ENCODE measurements at regions not wholly inside any gene's neighbourhood (a gene's known extent, or its start where the extent isn't known, plus 50 kb on each side); places are given as distances from the start of the nearest gene placed in this dataset.

- DNase-seq (ENCODE audit: low read depth in 4 of 6, low spot score in 6 of 6) = no peak
- Histone ChIP-seq H3K36me3 (ENCODE audit: control insufficient read depth, insufficient read depth, low read length) (no peaks in the 10 kb centered on the region), H3K4me1 (ENCODE audit: control insufficient read depth, insufficient read depth, low read length) (no peaks in the 10 kb centered on the region), H3K9me3 (ENCODE audit: control insufficient read depth, insufficient read depth, low read length) (no peaks in the 10 kb centered on the region), H3K4me3 (ENCODE audit: low read depth, low read length) (no peak overlapping the region), H3K27ac (ENCODE audit: low read depth, low read length) (no peak overlapping the region), H3K27me3 (ENCODE audit: control insufficient read depth, insufficient read depth, low read length) (no peaks in the 10 kb centered on the region)
These were observed 57.0 kb upstream of the RANBP6 start for GRCh38 chr9:6072453-6072852.

GRCh38 chr9:6068983-6069382 is 53.6 kb upstream of the RANBP6 start:
- no peaks in the 10 kb centered on the region for H3K36me3 ChIP-seq (ENCODE audit: control insufficient read depth, insufficient read depth, low read length)
- H3K4me1 ChIP-seq (ENCODE audit: control insufficient read depth, insufficient read depth, low read length) = no peaks in the 10 kb centered on the region
- no peak for DNase-seq (ENCODE audit: low read depth in 4 of 6, low spot score in 6 of 6)
- H3K9me3 ChIP-seq (ENCODE audit: control insufficient read depth, insufficient read depth, low read length) = no peaks in the 10 kb centered on the region
- H3K27ac ChIP-seq (ENCODE audit: low read depth, low read length) = no peak overlapping the region
- no peaks in the 10 kb centered on the region for H3K27me3 ChIP-seq (ENCODE audit: control insufficient read depth, insufficient read depth, low read length)
- no peak overlapping the region for H3K4me3 ChIP-seq (ENCODE audit: low read depth, low read length)

GRCh38 chr9:6067426-6067825 is 52.0 kb upstream of the RANBP6 start:
- no peak overlapping the region for H3K4me3 ChIP-seq (ENCODE audit: low read depth, low read length)
- no peak for DNase-seq (ENCODE audit: low read depth in 4 of 6, low spot score in 6 of 6)

More at GRCh38 chr9:6067426-6067825, 52.0 kb upstream of the RANBP6 start:
- WGBS (ENCODE audit: insufficient coverage) = no CpG with 5 or more reads among the region's 2 CpGs
- H3K27ac ChIP-seq (ENCODE audit: low read depth, low read length) = no peak overlapping the region
- no peaks in the 10 kb centered on the region for H3K27me3 ChIP-seq (ENCODE audit: control insufficient read depth, insufficient read depth, low read length)
- H3K36me3 ChIP-seq (ENCODE audit: control insufficient read depth, insufficient read depth, low read length) = no peaks in the 10 kb centered on the region
- H3K4me1 ChIP-seq (ENCODE audit: control insufficient read depth, insufficient read depth, low read length) = no peaks in the 10 kb centered on the region
- no peaks in the 10 kb centered on the region for H3K9me3 ChIP-seq (ENCODE audit: control insufficient read depth, insufficient read depth, low read length)

Data from spinal cord (tissue), 9 donors.